GM21786 (cell line): ENCODE measurements at regions not wholly inside any gene's neighbourhood (a gene's known extent, or its start where the extent isn't known, plus 50 kb on each side); places are given as distances from the start of the nearest gene placed in this dataset.
A peak's percentile ranks its signal among the peaks of the same experiment; 100 is the strongest.
"Not testable (repeated sequence)": the region's sequence is repeated elsewhere in the genome, so short reads cannot be mapped to it uniquely, and the experiment has no call there.

Source experiments
- ATAC-seq: cut with Tn5 transposase; IDR thresholded peaks from one replicate; pipeline ENCODE4 v1.9.1; 2021; ENCODE audit not compliant: unreplicated experiment

- no peak for ATAC-seq
Observed at GRCh38 chr7:19623676-19624075, 85.2 kb downstream of the POLR1F start.

- ATAC-seq = no peak
Observed at GRCh38 chr7:19621740-19622139, 87.1 kb downstream of the POLR1F start.

GRCh38 chr7:19620470-19620869, 88.4 kb downstream of the POLR1F start:
- ATAC-seq = no peak

GRCh38 chr7:19619122-19619521, 89.7 kb downstream of the POLR1F start:
- ATAC-seq = no peak

GRCh38 chr7:19617901-19618300, 90.9 kb downstream of the POLR1F start:
- ATAC-seq = no peak

GRCh38 chr7:19610194-19610943, 98.5 kb downstream of the POLR1F start:
- ATAC-seq = no peak

- no peak for ATAC-seq
Observed at GRCh38 chr7:19589446-19589845, 119.4 kb downstream of the POLR1F start.

- peak; percentile 77 for ATAC-seq
Observed at GRCh38 chr7:19587291-19587690, 121.5 kb downstream of the POLR1F start.

GRCh38 chr7:19585761-19586160, 123.1 kb downstream of the POLR1F start:
- no peak for ATAC-seq

- ATAC-seq = no peak
Observed at GRCh38 chr7:19575909-19576557, 132.8 kb downstream of the POLR1F start.

- no peak for ATAC-seq
Observed at GRCh38 chr7:19574131-19574530, 134.7 kb downstream of the POLR1F start.

GRCh38 chr7:19572566-19572965, 136.3 kb downstream of the POLR1F start:
- no peak for ATAC-seq

- no peak for ATAC-seq
Observed at GRCh38 chr7:19567011-19567410, 141.8 kb downstream of the POLR1F start.

- no peak for ATAC-seq
Observed at GRCh38 chr7:19565602-19566001, 143.2 kb downstream of the POLR1F start.

GRCh38 chr7:19561121-19561805, 147.6 kb downstream of the POLR1F start:
- no peak for ATAC-seq

- no peak for ATAC-seq
Observed at GRCh38 chr7:19560111-19560883, 148.5 kb downstream of the POLR1F start.

- ATAC-seq = no peak
Observed at GRCh38 chr7:19558527-19558926, 150.3 kb downstream of the POLR1F start.

GRCh38 chr7:19557726-19558465, 150.9 kb downstream of the POLR1F start:
- no peak for ATAC-seq

GRCh38 chr7:19554581-19554980, 154.3 kb downstream of the POLR1F start:
- ATAC-seq = no peak

- no peak for ATAC-seq
Observed at GRCh38 chr7:19552576-19552975, 156.3 kb downstream of the POLR1F start.

- not testable (repeated sequence) for ATAC-seq
Observed at GRCh38 chr7:19549246-19549645, 159.6 kb downstream of the POLR1F start.
